GM12891 (cell line): ENCODE measurements at regions not wholly inside any gene's neighbourhood (a gene's known extent, or its start where the extent isn't known, plus 50 kb on each side); places are given as distances from the start of the nearest gene placed in this dataset.
"Not testable (repeated sequence)": the region's sequence is repeated elsewhere in the genome, so short reads cannot be mapped to it uniquely, and the experiment has no call there.

ENCODE experiments used
- PAX5 ChIP-seq: IDR thresholded peaks from 2 replicates; pipeline ENCODE4 v1.6.1; 2011; ENCODE audit warnings: low read length, moderate library complexity, mild to moderate bottlenecking; ENCODE audit not compliant: insufficient read depth, severe bottlenecking
- POLR2A ChIP-seq: IDR thresholded peaks from 2 replicates; pipeline ENCODE4 v1.6.1; 2011; ENCODE audit warnings: low read depth, low read length, control low read depth
- POLR2AphosphoS5 ChIP-seq: IDR thresholded peaks from 2 replicates; pipeline ENCODE4 v1.6.1; 2011; ENCODE audit warnings: low read depth, low read length, control low read depth
- SPI1 ChIP-seq: IDR thresholded peaks from 2 replicates; pipeline ENCODE4 v1.6.1; 2011; ENCODE audit warnings: low read depth, low read length, control low read depth
- TAF1 ChIP-seq: IDR thresholded peaks from 2 replicates; pipeline ENCODE4 v1.6.1; 2011; ENCODE audit warnings: low read depth, low read length, control low read depth

DNA sequence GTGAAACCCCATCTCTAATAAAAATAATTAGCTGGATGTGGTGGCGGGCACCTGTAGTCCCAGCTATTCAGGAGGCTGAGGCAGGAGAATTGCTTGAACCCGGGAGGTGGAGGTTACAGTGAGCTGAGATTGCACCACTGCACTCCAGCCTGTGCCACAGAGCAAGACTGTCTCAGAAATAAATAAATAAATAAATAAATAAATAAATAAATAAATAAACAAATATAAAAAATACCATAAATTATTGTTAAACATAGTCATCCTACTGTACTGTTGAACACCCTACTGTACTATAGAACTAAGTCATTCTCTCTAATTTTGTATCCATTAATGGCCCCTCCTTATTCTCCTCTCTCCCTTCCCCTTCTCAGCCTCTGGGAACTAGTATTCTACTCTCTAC, 332.2 kb downstream of the ISL1 start:
- not testable (repeated sequence) for TF ChIP-seq POLR2AphosphoS5, TAF1, POLR2A, PAX5, SPI1
